GM21423 (cell line): ENCODE measurements at regions not wholly inside any gene's neighbourhood (a gene's known extent, or its start where the extent isn't known, plus 50 kb on each side); places are given as distances from the start of the nearest gene placed in this dataset.

Experiments used
- ATAC-seq: cut with Tn5 transposase; IDR thresholded peaks from one replicate; pipeline ENCODE4 v1.9.1; 2021; ENCODE audit warnings: mild to moderate bottlenecking, moderate library complexity; ENCODE audit not compliant: unreplicated experiment

DNA sequence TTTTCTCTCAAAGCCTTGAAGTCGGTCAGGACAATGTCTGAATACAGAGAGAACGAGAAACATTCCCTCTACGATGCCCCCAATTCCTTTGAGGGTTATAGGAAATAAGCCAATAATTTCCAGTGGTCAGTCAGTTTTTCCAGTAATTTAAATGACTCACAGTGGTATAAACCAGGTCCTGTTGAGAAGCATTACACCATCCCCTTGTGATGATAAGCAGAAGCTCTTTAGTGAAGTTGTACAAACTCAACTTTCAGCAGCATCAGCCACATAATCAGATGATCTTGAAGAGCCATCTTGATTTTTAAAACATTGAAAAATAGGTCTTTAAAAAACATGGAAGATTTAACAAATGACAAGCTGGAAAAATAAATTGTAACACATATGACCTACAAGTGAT is 173.9 kb upstream of the ZNF462 start:
- ATAC-seq, result no peak

DNA sequence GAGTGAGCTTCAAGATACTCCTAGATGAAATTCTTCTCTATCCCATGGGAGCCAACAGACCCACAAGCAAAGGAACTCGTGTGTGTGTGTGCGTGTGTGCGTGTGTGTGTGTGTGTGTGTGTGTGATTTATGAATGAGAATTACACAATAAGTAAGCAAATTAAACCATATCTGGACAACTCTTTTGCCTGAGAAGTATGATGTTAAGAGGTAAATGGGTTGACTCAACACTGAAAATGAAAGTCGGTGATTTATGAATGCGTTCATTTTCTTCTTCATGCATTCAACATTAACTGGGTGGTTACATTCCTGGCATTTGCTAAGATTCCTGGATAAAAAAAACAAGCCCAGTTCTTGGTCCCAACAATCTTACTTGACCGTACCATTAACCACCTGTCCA is 171.3 kb upstream of the ZNF462 start:
- ATAC-seq, result no peak

DNA sequence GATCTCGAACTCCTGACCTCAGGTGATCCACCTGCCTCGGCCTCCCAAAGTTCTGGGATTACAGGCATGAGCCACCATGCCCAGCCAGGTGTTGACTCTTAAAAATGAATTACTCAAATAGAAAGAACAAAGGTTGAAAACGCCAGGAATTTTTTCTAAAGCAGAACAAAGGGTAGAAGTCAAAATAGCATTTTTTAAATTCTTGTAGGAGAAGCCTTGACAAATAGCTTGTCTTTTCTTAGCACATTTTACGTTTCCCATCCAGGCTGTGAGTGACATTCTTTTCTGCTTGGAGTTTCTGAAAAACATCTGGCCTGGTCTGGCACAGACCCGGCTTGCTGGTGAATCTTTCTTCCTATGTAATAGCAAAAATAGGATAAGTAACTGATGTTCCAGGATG is 169.4 kb upstream of the ZNF462 start:
- ATAC-seq, result no peak

DNA sequence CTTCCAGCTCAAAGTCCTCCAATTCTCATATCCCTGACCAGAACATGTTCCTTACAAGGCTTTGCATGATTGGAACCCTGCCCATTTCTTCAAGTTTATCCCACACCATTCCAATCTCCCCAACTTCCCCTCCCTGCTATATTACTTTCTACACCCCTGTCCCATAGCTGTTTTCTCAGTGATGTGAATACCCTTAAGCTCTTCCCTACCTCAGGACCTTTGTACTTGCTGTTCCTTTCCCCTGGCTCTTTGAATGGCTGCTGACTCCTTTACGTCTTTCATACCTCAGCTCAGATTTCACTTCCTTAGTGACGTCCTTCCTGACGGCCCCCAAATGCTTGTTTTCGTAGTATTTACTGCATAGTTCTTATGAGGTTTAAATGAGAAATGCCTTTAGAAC is 166.2 kb upstream of the ZNF462 start:
- no peak for ATAC-seq

DNA sequence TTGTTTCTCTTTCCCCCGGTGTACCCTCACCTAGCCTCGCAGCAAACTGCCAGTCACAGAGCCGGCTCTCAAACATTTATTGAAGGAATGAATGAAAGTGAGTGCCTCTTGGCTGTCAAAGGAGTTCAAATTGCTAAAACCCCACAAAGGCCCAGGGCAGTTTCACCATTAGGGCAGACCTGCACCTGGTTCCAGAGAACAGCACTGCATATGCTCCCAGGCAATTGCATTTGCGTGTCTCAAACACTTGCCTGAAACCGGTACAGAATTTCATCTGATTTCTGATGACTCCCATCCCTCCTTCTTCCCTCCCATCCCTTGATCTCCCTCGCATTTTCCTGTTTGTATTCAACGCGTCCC is 165.6 kb upstream of the ZNF462 start:
- no peak for ATAC-seq

DNA sequence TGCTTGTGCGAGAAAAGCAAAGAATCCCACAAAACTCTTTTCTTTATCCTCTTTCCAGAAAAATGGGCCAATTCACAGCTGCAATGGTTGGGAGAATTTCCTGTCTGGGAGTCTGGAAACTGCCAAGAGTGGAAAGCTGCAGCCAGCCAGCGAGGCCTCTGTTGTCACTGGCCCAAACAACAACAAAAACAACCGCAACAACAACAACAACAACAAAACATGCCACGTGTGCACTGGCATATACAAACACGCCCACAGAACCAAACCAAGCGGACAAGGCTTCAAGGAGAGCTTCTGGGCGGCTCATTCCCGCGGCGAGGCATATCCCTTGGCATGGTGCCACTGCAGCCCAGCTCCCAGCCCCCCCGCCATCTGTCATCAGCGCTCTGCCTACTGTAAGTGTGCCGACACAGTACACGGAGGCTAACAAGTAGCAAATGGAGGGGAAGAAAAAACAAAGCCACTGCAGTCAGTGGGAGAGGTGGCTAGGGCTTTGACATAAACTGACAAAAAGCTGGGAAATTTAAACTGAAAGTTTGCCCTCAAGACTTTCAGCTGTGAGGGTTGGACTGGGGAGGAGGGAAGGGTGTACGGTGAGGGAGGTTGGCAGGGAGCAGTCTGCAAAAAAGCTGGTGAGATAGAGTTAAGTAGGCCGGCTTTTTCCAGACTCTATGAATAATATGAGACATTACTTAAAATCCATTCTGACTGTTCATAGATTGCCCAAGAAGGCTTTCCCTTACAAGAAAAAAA is 165.0 kb upstream of the ZNF462 start:
- ATAC-seq, result no peak

DNA sequence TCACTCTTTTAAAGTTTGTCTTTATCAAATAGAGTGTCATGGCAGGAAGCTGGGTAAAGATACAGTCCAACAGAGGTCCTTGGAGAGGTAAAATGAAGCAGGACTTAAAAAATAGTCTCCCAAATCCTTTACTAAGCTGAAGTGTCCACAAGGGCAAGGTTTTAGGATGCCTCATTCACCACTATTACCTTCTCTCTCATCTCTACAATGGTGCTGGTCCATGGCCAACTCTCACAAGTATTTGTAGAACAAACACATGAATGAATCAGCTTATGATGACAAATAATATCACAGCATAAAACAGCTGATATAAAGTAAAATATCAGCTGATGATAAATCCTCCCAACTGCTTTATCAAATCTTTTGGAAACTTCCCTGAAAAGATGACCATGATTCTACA is 162.3 kb upstream of the ZNF462 start:
- ATAC-seq, result no peak

DNA sequence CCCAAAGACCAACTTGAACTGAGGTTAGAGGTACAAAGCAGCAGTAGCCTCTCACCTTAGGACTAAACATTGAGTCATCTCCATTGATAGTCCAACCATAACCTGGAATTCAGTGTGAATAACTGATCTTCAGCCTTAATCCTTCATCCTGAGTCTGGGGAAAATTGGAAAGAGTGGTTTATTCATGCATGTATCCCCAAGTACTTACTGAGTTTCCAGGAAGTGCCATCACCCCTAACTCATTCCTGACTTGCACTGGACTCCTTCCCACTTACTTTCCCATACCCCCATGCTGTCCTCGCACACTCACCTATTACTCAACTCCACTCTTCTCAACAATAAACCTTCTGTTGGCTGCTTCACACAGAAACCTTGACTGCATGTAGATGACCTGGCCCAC is 161.4 kb upstream of the ZNF462 start:
- ATAC-seq, result no peak

DNA sequence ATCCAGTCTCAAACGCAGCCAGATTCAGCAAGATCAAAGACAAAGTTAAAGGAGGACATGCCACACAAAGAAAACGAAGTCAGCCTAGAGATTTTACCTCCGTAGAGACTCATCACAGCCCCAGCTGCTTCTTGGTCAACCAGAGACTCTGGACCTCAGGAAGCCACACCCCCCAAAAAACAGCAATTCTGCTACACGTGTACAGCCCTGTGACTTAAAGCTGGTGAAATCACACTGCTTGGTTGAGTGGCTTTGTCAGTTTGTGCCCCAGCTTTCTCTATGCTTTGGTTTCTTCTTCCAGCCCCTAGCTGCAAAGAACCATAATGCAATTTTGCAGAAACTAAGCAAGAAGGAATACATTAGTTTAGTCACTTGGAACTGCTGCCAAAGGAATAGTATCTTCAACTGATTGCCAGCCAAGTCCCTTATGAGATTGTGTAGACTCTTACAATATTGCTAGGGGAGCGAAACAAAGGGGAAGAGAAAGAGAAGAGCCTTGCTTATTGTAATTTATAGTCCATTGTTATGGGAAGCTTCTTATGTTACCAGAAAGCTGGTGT is 158.8 kb upstream of the ZNF462 start:
- no peak for ATAC-seq

DNA sequence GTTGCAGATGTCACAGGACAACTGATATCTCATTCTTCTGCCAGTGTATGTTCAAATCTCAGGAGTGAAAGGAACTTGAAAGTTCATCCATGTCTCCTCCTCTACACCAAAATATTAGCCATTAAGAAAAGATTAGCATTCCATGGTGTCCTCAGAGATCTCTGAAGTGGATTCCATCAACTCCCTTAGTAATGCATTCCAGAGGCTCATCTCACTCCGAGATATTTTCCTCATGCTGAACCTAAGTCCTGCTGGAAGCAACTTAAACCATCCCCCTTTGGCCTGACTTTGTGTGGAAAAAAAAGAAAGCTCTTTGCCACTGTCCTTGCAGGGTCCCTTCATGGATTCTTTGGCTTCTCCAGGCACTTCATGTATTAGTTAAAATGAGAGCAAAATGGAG is 155.7 kb upstream of the ZNF462 start:
- ATAC-seq, result no peak

DNA sequence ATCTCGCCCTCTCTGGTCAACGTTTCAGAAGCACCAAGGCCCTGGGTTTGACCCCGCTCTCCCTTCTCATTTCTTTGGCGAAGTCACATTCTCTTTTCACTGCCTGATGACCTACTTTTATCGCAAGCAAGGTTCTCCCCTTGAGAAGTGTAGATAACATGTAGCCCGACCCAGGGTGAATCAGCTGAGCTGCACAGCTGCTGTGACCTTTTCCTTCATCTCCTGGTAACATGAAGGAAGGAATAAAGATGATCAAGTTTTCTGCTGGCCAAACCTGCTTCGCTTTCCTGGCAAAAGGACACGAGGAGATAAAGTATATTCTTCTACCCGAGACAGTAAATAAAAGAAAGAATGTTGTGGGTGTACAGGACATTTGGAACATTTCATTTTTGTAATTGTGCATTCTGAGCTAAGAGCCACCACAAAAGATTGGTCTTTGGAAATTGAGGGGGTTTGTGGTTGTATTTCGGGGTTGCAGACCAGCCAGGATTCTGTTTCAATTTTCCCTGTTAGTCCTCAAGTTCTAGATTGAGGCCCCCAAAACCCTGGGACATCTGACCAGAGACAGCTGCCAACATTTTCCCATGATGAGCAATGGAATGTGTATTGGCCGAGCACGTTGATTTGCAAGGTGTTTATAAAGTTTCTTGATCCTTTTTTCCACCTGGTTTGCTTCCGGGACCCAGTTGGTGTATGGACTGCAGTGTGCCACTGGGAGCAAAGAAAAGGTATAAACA is 155.1 kb upstream of the ZNF462 start:
- ATAC-seq, result no peak

DNA sequence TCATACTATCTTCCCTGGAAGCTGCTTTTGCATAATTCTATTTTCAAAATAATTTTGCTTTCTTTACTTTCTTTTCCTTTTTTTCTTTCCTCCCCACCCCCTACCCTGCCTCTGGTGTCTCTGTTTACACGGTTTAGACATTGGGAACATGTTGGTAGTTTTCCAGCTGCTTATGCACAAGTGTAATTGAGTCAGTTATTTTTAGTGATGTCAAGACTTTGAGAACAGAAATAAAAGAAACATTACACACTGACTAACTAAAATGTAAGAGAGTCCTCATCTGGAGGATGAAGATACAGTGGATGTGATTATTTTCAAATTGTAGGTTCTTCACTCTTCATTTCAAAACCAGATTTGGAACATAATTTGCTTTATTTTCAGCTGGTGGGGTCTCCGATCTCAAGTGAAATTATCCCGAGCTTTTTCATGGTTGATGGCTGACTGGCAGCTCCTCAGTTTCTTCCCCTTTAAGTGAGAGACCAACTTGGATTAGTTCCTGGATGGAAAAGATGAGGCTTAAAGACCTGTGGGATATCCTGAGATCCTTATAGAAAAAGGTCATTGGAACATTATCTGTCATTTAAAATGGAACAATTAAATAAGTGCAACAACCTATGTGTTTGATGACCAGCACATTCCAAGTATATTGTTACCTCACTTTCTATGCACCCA is 154.4 kb upstream of the ZNF462 start:
- no peak for ATAC-seq

DNA sequence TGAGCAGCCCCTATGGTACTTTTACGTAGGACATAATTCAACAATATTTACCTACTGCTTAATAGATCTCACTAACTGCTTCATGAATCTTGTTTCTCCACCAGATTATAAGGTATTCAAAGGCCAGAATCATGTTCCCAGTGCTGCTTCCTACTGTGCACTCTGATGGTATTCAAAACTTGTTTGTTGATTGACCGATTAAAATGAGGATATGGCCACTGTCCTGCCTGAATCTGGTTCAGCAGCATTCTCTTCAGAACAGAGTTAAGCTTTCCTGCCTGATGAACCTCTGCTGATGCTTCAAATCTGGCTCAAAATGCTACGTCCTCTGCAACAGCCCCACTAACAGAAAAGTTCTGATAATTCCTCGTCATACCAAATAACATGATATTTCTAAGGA is 150.7 kb upstream of the ZNF462 start:
- no peak for ATAC-seq

DNA sequence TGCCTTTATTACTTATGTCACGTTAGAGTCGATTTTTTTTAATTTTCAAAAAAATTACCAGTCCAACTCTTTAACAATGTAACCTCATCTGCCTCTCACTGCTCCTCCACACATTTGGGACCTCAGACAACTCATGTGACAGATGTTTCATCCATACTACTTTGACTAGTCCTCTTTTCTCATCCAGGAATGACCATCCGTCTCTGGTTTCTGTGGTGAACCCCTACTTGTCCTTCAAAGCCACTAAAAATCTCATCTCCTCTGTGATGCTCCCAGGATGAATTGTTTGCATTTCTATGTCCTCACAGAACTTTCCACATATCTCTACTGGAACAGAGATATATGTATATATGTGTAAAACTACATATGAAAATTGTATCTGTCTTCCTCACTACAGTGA is 149.8 kb upstream of the ZNF462 start:
- ATAC-seq, result no peak

DNA sequence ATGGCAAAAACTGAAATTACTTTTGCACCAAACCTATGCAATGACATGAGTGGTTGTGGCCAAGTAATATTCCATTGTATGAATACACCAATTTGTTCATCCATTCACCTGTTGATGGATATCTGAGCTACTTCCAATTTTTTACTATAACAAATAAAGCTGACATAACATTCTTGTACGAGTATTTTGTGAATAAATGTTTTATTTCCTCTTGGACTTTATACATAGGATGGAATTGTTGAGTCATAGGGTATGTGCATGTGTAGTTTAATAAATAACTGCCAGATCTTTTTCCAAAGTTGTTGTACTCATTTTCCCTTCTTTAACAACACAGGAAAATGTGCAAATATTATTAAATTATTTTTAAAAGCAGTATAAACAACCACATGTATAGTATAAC is 146.1 kb upstream of the ZNF462 start:
- no peak for ATAC-seq

DNA sequence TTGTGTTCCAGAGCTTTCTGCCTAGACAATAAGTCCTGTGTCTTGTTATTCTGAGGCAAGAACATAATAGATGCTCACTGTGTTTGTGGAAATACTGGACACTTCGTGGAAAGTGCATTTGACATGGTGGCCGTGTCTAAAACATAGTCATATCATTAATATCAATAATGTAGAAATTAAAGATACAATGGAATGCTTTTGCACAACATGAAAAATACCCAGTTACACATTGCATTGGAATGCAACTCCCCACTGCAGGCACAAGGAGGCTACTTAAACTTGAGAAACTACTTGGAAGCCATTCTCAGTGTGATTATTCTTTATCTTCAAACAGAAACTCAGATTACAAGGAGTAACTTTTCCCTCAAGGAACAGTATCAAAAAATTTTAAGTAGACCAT is 145.3 kb upstream of the ZNF462 start:
- ATAC-seq, result no peak

DNA sequence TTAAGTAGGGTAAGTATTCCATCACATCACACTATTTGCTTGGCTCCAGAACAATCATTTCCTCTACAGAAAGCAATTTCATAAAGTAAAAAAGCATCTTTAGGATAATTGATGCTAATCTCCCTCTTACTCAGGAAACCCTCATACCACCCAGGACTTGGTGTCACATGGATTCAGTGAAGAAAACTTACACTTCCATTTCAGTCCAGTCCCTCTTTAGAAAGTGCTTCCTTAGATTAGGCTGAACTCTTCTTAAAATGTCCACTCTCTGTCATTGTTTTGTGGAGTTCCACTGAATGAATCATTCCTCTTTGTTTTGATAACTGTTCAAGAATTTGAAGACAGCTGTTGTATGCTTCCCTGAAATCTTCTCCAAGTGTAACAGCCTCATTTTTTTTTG is 144.0 kb upstream of the ZNF462 start:
- no peak for ATAC-seq

DNA sequence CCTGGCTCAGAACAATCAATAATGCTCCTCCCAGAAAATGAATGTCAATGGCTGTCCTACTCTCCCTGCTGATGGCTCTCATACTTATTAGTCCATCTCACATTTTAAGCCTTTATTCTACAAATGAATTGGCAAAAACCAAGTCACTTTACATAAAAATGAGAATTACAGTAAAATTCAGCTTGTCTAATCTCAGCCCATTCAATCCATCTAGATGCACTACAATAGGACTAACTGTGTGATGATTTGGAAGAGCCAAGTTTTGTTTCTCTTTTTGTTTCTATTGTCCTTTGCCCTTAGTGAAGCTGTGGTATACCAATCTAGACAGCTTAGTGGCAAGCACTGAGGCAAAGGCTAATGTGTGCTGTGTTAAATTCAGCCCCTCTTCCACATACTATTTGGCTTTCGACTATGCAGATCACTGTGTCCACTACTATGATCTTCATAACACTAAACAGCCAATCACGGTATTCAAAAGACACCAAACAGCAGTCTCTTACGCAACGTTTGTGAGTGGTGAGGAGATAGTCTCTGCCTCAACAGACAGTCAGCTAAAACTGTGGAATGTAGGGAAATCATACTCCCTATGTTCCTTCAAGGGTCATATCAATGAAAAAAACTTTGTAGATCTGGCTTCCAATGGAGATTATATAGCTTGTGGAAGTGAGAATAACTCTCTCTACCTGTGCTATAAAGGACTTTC is 140.8 kb upstream of the ZNF462 start:
- no peak for ATAC-seq

DNA sequence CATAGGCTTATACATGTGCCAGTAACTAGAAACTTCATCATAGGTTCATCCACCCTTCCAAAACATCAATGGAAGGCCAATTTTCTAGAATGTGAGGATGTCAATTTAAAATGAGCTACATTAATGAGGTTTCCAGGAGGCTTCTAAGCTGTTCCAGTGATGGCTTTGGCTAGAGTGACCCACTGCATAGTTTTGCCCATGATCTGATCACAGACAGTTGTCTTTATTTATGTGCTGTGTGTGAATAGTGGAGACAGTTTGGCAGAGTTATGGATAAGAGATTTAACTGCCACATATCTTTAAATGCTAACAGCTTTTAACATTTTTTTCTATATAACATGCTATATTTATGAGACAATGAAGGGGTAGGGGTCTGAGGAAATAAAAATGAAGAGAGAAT is 139.0 kb upstream of the ZNF462 start:
- no peak for ATAC-seq

DNA sequence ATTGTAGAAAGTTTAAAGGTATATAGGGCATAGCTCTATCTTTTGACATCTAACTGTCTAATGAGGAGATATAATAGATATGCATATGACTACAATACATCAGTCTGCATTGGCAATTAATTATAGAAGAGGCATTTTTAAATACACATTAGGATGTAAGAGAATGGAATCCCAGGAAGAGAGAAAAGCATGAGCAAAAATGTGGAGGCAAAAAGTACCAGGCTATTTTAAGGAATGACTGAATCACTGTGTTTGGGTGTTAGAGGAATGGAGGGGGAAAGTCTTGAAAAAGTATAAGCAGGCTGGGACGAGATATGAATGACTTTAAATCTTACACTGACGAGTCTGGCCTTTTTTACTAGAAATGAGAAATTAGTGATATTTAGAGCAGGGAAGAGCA is 138.4 kb upstream of the ZNF462 start:
- no peak for ATAC-seq

DNA sequence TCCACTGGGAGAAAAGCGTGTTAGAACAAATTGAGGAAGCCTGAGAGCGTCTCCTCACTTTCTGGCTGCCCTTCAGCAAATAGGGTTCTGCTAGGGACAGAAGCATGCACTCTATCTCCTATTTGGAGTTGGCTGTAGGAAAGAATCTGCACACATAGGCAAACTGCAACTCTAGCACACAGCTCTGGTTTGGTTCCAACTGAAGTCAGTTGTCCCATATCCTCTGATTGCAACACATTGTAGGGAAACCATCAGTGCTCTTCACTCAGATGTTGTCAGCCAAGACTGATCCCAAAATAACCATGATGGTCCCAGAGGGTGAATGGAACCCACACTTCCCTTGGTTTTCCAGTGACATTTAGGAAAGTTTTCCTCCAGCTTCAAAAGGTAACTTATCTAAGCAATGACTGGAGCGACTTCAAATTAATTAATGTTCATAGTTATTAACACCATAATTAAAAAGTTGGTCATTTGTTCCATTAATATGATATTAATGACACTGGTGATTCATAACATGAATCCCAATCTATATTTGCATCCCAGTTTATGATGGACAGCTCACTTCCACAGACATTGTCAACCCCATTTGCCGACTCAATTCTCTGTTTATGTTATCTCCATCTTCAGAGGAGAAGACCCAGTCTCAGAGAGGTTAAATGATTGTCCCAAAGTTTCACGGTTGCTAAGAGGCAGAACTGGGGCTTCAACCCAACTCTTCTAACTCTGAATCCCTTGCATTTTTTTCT is 136.7 kb upstream of the ZNF462 start:
- no peak for ATAC-seq
